Peyer's patch (tissue), 4 donors: ENCODE measurements at regions not wholly inside any gene's neighbourhood (a gene's known extent, or its start where the extent isn't known, plus 50 kb on each side); places are given as distances from the start of the nearest gene placed in this dataset.

Experiments
- DNase-seq, 3 donors: peaks; one replicate each; pipeline ENCODE4 v3.0.0-alpha.2; 2017 to 2019
- H3K27ac ChIP-seq, 4 donors: fragments of 200-600 bp; sonication (generic); one replicate each; pipeline ENCODE4 v1.5.1; 2016 to 2019
- H3K27me3 ChIP-seq, 2 donors: fragments of 200-600 bp; sonication (generic); one replicate each; pipeline ENCODE4 v1.5.1; 2019
- H3K36me3 ChIP-seq, 3 donors: fragments of 200-600 bp; sonication (generic); one replicate each; pipeline ENCODE4 v1.5.1; 2016 to 2019
- H3K4me1 ChIP-seq, 4 donors: fragments of 200-600 bp; sonication (generic); one replicate each; pipeline ENCODE4 v1.5.1; 2016 to 2019
- H3K4me3 ChIP-seq, 4 donors: fragments of 200-600 bp; sonication (generic); 1 replicate in 3 of 4; 2 replicates in 1 of 4; pipeline ENCODE4 v1.5.1; 2016 to 2019; ENCODE audit warnings: mild to moderate bottlenecking in 1 of 4
- H3K9me3 ChIP-seq, 4 donors: fragments of 200-600 bp; sonication (generic); one replicate each; pipeline ENCODE4 v1.5.1; 2016 to 2019; ENCODE audit warnings: mild to moderate bottlenecking in 1 of 4
- POLR2A ChIP-seq, 2 donors: fragments of 450-650 bp; IDR thresholded peaks; one replicate each; pipeline ENCODE4 v1.5.1; 2017; ENCODE audit warnings: antibody characterized with exemption in 2 of 2, mild to moderate bottlenecking in 2 of 2, moderate library complexity in 2 of 2
- TF ChIP-seq, protein P1 (sequence below), 6 experiments: fragments of 450-650 bp in 4 of 6; fragments of 200-600 bp in 2 of 6; sonication (generic) in 1 of 6; IDR thresholded peaks; one replicate each; pipeline ENCODE4 v1.5.1; 2017 to 2019; ENCODE audit warnings: antibody characterized with exemption in 6 of 6, mild to moderate bottlenecking in 3 of 6, moderate library complexity in 1 of 6

DNA sequence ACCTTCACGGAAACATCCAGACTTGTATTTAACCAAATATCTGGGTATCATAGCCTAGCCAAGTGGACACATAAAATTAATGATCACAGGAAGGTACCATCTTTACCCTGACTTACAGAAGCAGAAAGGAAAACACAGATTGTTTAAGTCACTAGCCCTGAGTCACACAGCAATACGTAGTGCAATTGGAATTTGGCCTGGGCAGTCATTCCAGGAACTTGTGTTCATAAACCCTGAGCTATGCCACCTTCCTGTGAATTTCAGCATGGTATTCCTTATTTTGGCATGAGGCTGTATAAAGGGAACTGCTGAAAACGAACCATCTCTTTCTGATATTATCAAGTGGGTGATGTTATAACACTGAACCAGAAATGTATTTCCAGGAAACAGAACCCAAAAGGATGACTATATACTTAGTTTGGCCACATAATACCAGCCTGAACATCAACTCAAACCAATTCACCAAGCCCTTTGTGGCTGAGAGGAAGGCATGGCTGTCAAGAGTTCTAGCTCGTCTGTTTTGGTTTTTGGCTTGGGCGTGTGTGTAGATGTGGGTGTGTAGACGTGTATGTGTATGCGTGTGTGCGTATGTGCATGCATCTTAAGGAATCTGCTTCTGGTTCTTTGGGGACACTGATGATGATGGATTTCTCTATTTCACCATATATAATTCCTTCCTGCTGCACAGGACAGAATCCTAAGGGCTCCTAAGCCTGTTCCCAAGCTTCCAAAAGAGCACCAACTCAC, 533.4 kb upstream of the ID2 start:
- peak in 1 of 3 donors; percentile 66 for DNase-seq
- H3K4me1 ChIP-seq: peaks cover 0 to 23% (median 0%) of the 10 kb centered on the region in 4 donors

DNA sequence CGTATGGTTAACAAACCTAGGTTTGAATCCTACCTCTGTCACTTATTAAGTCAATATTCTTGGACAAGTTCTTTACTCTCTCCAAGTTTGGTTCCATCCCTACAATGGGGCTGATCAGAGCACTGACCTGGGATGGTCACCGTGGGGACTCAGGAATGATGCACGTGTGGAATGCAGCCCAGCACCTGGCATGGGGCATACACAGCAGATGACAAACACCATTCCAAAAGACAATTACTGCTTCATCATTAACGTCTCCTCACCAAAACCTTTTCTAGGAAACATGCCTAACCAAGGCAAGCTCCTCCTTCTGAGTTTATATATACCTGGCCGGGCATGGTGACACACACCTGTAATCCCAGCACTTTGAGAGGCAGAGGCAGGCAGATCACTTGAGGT, 532.9 kb upstream of the ID2 start:
- peaks cover 0 to 19% (median 0%) of the 10 kb centered on the region in 4 donors for H3K4me1 ChIP-seq
- no peak for DNase-seq
- no peak overlapping the region for H3K4me3 ChIP-seq
- H3K27ac ChIP-seq: no peak overlapping the region
- H3K27me3 ChIP-seq: no peaks in the 10 kb centered on the region
- no peak for TF ChIP-seq POLR2A (IDR thresholded peaks at IDR 0.05)
- TF ChIP-seq, protein P1, sequence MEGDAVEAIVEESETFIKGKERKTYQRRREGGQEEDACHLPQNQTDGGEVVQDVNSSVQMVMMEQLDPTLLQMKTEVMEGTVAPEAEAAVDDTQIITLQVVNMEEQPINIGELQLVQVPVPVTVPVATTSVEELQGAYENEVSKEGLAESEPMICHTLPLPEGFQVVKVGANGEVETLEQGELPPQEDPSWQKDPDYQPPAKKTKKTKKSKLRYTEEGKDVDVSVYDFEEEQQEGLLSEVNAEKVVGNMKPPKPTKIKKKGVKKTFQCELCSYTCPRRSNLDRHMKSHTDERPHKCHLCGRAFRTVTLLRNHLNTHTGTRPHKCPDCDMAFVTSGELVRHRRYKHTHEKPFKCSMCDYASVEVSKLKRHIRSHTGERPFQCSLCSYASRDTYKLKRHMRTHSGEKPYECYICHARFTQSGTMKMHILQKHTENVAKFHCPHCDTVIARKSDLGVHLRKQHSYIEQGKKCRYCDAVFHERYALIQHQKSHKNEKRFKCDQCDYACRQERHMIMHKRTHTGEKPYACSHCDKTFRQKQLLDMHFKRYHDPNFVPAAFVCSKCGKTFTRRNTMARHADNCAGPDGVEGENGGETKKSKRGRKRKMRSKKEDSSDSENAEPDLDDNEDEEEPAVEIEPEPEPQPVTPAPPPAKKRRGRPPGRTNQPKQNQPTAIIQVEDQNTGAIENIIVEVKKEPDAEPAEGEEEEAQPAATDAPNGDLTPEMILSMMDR (IDR thresholded peaks at IDR 0.05): no peak
- H3K9me3 ChIP-seq: no peaks in the 10 kb centered on the region
- no peaks in the 10 kb centered on the region for H3K36me3 ChIP-seq

More for the DNA sequence above, 533.4 kb upstream of the ID2 start:
- no peak for TF ChIP-seq POLR2A (IDR thresholded peaks at IDR 0.05)
- TF ChIP-seq, protein P1 (IDR thresholded peaks at IDR 0.05): peak in 1 of 6 experiments; percentile 15
- Histone ChIP-seq H3K27ac (no peak overlapping the region), H3K36me3 (no peaks in the 10 kb centered on the region), H3K4me3 (no peak overlapping the region), H3K27me3 (no peaks in the 10 kb centered on the region), H3K9me3 (no peaks in the 10 kb centered on the region)

DNA sequence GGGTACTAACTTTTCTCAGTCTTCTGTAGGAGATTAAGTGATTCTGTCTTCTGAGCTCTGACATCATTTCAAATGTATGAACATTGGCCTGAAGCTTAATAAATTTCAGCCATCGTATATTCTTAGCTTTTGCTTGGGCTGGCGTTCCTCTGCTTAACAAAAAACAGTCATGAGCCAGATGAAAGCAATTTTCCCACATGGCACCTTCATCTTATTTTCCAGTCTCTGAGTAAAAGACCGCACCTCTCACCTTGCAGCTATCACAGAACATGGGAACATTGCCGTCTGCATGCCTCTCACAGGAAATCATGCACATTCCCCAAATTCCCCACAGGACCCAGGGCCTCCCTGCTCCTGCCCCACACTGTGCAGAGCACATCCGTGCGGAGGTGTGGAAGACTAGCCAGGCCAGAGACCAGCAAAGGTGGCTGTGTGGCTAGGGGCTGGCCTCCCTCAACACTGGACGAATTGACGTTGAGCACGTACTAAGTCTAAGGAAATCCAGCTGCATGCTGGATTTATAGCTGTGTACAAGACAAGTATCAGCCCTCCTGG, 531.8 kb upstream of the ID2 start:
- H3K36me3 ChIP-seq: no peaks in the 10 kb centered on the region
- H3K27ac ChIP-seq: peak overlapping the region in 1 of 4 donors; percentile 29
- no peaks in the 10 kb centered on the region for H3K27me3 ChIP-seq
- DNase-seq: no peak
- TF ChIP-seq, protein P1 (IDR thresholded peaks at IDR 0.05): no peak
- TF ChIP-seq POLR2A (IDR thresholded peaks at IDR 0.05): no peak
- no peaks in the 10 kb centered on the region for H3K9me3 ChIP-seq
- no peak overlapping the region for H3K4me3 ChIP-seq
- peaks cover 0 to 10% (median 0%) of the 10 kb centered on the region in 4 donors for H3K4me1 ChIP-seq

DNA sequence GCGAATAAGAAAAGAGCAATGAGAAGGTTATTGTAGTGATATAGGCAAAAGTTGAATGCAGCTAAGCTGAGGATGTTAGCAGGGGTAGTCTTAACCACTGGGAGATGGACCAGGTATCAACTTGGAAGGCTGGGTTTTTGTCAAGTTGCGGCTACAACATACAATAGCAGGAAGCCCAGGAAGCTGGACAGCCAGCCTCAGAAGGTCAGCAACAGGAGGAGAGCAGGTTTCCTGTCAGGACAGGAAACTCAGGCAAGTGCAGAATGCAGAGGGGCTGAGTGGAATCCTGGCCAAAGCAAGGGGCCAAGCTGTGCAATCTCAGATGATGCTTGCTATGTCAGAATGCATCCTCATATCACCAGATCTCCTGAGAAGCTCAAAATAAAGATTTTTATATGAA, 530.0 kb upstream of the ID2 start:
- no peak overlapping the region for H3K4me3 ChIP-seq
- H3K9me3 ChIP-seq: no peaks in the 10 kb centered on the region
- H3K36me3 ChIP-seq: no peaks in the 10 kb centered on the region
- H3K27me3 ChIP-seq: no peaks in the 10 kb centered on the region
- TF ChIP-seq, protein P1 (IDR thresholded peaks at IDR 0.05): no peak
- no peak for TF ChIP-seq POLR2A (IDR thresholded peaks at IDR 0.05)
- no peak overlapping the region for H3K27ac ChIP-seq
- no peaks in the 10 kb centered on the region for H3K4me1 ChIP-seq
- DNase-seq: no peak

DNA sequence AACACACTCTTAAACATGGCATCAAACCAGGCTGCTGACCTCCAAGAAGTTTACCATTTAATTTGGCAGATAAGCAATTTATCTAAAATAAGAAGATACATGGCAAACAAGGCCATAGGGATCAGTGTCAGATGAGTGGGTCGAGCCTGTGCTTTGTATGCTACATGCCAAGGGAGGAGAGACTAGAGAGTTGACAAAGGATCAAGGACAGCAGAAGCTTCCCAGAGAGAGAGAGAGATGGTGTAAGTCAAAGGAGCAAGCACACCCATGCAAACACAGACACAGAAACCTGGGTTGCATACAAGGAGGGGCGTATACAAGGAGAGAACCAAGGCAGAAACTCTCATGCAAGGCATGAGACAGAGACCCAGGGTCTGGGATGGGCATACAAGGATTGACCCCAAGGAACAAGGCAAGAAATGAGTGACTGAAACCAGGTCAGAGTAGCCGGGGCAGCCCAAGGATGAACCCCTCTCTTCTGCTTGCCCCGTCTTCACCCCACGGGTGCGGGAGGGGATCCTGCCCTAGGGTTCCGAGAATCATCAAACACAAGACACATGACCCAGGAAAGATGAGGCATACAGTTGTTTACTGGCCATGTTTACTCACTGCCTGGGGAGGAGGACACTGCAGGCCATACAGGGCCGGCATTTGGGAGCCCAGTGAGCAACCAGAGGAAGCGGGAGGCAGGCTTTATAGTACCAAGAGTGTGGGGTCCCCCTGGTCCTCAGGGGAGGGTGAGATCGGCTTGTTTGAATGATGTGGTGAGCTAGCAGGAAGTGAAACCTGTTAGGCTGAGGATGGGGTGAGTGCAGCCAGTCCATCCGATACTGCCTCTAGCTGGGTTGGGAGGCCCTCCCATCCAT, 529.2 kb upstream of the ID2 start:
- Histone ChIP-seq H3K27ac (no peak overlapping the region), H3K9me3 (no peaks in the 10 kb centered on the region), H3K36me3 (no peaks in the 10 kb centered on the region), H3K4me3 (no peak overlapping the region), H3K4me1 (no peaks in the 10 kb centered on the region), H3K27me3 (no peaks in the 10 kb centered on the region)
- TF ChIP-seq, protein P1 (IDR thresholded peaks at IDR 0.05): no peak
- DNase-seq: no peak
